AG10803 (cell line): ENCODE measurements at regions not wholly inside any gene's neighbourhood (a gene's known extent, or its start where the extent isn't known, plus 50 kb on each side); places are given as distances from the start of the nearest gene placed in this dataset.

Experiments
- DNase-seq: peaks from one replicate; pipeline ENCODE4 v3.0.0; 2010; ENCODE audit warnings: low read depth
- H3K4me3 ChIP-seq: 2 replicates; pipeline ENCODE4 v1.5.1; 2011; ENCODE audit warnings: mild to moderate bottlenecking, low read length, control low read depth
- CTCF ChIP-seq: conservative IDR thresholded peaks from 2 replicates; pipeline ENCODE4 v1.5.1; 2011; ENCODE audit warnings: mild to moderate bottlenecking, low read length, control low read depth, inconsistent platforms

- no peak for DNase-seq
- no peak overlapping the region for H3K4me3 ChIP-seq
- no peak for TF ChIP-seq CTCF
Measured at GRCh38 chr7:21373031-21373430, 54.9 kb upstream of the SP4 start.

DNA sequence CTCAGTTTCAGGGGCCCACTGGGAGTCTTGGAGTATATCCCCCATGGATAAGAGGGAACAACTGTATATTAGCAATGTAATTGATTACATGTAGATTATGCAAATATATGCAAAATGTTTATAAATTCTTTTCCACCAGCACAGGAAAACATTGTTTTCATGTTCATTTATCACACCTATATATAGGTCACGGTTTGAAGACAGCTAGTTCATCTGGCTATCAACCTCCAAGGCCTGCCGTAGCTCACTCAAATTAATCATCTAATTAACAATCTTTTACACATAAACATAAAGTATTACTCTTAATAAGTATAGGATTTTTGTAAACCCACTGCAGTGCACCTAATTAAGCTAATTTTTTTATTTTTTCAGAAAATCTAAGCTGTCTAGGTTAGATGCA, 53.7 kb upstream of the SP4 start:
- TF ChIP-seq CTCF: no peak
- no peak overlapping the region for H3K4me3 ChIP-seq
- no peak for DNase-seq

DNA sequence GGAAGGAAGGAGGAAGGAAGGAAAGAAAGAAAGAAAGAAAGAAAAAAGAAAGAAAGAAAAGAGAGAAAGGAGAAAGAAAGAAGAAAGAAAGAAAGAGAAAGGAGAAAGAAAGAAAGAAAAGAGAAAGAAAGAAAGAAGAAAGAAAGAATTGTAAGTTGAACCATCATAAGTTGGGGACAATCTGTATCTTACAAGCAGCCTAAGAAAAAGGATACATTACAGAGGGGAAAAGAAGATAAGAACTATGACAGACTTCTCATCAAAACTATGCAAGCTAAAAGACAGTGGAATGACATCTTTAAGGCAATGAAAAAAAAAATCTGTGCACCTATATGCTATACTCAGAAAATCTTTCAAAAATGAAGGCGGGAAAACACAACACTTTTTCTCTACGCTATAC, 50.3 kb upstream of the SP4 start:
- no peak for TF ChIP-seq CTCF
- DNase-seq: no peak
- H3K4me3 ChIP-seq: no peak overlapping the region
